H9 (cell line): ENCODE measurements at regions not wholly inside any gene's neighbourhood (a gene's known extent, or its start where the extent isn't known, plus 50 kb on each side); places are given as distances from the start of the nearest gene placed in this dataset.

Experiments
- DNase-seq: peaks from one replicate; pipeline ENCODE4 v3.0.0-alpha.2; 2017
- H2AFZ ChIP-seq: one replicate; pipeline ENCODE4 v1.6.1; 2013; ENCODE audit warnings: mild to moderate bottlenecking, low read length, control low read depth, moderate library complexity
- H2AK5ac ChIP-seq: 2 replicates; pipeline ENCODE4 v1.6.1; 2013; ENCODE audit warnings: low read length, control low read depth, mixed read lengths; ENCODE audit not compliant: insufficient read length
- H2BK120ac ChIP-seq: one replicate; pipeline ENCODE4 v1.6.1; 2013; ENCODE audit warnings: low read depth, mild to moderate bottlenecking, low read length, control low read depth, inconsistent platforms; ENCODE audit not compliant: poor library complexity, severe bottlenecking
- H2BK12ac ChIP-seq: 2 replicates; pipeline ENCODE4 v1.6.1; 2013; ENCODE audit warnings: low read length, control low read depth, mixed read lengths, low read depth; ENCODE audit not compliant: insufficient read length
- H2BK15ac ChIP-seq: 2 replicates; pipeline ENCODE4 v1.6.1; 2013; ENCODE audit warnings: low read depth, low read length, control low read depth
- H2BK20ac ChIP-seq: one replicate; pipeline ENCODE4 v1.6.1; 2013; ENCODE audit warnings: low read depth, mild to moderate bottlenecking, low read length, control low read depth, inconsistent platforms; ENCODE audit not compliant: poor library complexity, severe bottlenecking
- H2BK5ac ChIP-seq: 2 replicates; pipeline ENCODE4 v1.6.1; 2013; ENCODE audit warnings: low read length, control low read depth, mixed read lengths; ENCODE audit not compliant: insufficient read length
- H3K14ac ChIP-seq: 2 replicates; pipeline ENCODE4 v1.6.1; 2013; ENCODE audit warnings: low read length, control low read depth; ENCODE audit not compliant: insufficient read depth
- H3K18ac ChIP-seq: 2 replicates; pipeline ENCODE4 v1.6.1; 2013; ENCODE audit warnings: low read depth, mild to moderate bottlenecking, mixed read lengths, low read length, control low read depth; ENCODE audit not compliant: insufficient read length
- H3K23ac ChIP-seq: 2 replicates; pipeline ENCODE4 v1.6.1; 2013; ENCODE audit warnings: low read length, control low read depth, mixed read lengths, low read depth; ENCODE audit not compliant: insufficient read length
- H3K23me2 ChIP-seq: 2 replicates; pipeline ENCODE4 v1.6.1; 2013; ENCODE audit warnings: low read depth, mild to moderate bottlenecking, mixed read lengths, low read length, control low read depth; ENCODE audit not compliant: insufficient read length, poor library complexity, severe bottlenecking
- H3K27ac ChIP-seq: 2 replicates; pipeline ENCODE4 v1.5.1; 2013; ENCODE audit warnings: low read length, control low read depth, mixed read lengths, low read depth; ENCODE audit not compliant: insufficient read length
- H3K27me3 ChIP-seq: 2 replicates; pipeline ENCODE4 v1.6.1; 2013; ENCODE audit warnings: low read length, control low read depth, inconsistent platforms; ENCODE audit not compliant: insufficient read depth
- H3K4ac ChIP-seq: 2 replicates; pipeline ENCODE4 v1.6.1; 2013; ENCODE audit warnings: low read depth, mild to moderate bottlenecking, control low read depth, inconsistent platforms, low read length, moderate library complexity
- H3K4me1 ChIP-seq: 2 replicates; pipeline ENCODE4 v1.6.1; 2013; ENCODE audit warnings: low read length, control low read depth, inconsistent platforms; ENCODE audit not compliant: insufficient read depth
- H3K4me2 ChIP-seq: 2 replicates; pipeline ENCODE4 v1.6.1; 2013; ENCODE audit warnings: low read length, control low read depth, mixed read lengths; ENCODE audit not compliant: insufficient read length, insufficient read depth
- H3K56ac ChIP-seq: 2 replicates; pipeline ENCODE4 v1.6.1; 2013; ENCODE audit warnings: low read depth, mild to moderate bottlenecking, mixed read lengths, low read length, control low read depth; ENCODE audit not compliant: insufficient read length
- H3K79me1 ChIP-seq: 2 replicates; pipeline ENCODE4 v1.6.1; 2013; ENCODE audit warnings: low read depth, mild to moderate bottlenecking, moderate library complexity, low read length, control low read depth, inconsistent platforms; ENCODE audit not compliant: insufficient read depth, poor library complexity, severe bottlenecking
- H3K79me2 ChIP-seq: 2 replicates; pipeline ENCODE4 v1.6.1; 2013; ENCODE audit warnings: low read length, control low read depth, inconsistent platforms; ENCODE audit not compliant: insufficient read depth
- H3K9ac ChIP-seq: 2 replicates; pipeline ENCODE4 v1.6.1; 2013; ENCODE audit warnings: low read length, control low read depth, mixed read lengths; ENCODE audit not compliant: insufficient read length; ENCODE audit errors: extremely low read depth
- H3K9me3 ChIP-seq: one replicate; pipeline ENCODE4 v1.6.1; 2013; ENCODE audit warnings: low read depth, low read length, inconsistent platforms; ENCODE audit not compliant: control insufficient read depth
- H3T11ph ChIP-seq: one replicate; pipeline ENCODE4 v1.6.1; 2013; ENCODE audit warnings: mild to moderate bottlenecking, low read length, control low read depth, inconsistent platforms
- H4K20me1 ChIP-seq: one replicate; pipeline ENCODE4 v1.6.1; 2013; ENCODE audit not compliant: control insufficient read depth, insufficient read length, insufficient read depth
- H4K5ac ChIP-seq: 2 replicates; pipeline ENCODE4 v1.6.1; 2013; ENCODE audit warnings: low read depth, mild to moderate bottlenecking, mixed read lengths, low read length, control low read depth; ENCODE audit not compliant: insufficient read length
- H4K8ac ChIP-seq: replicated peaks from 2 replicates; pipeline ENCODE4 v1.6.1; 2013; ENCODE audit warnings: low read length, control low read depth, mixed read lengths, low read depth; ENCODE audit not compliant: insufficient read length
- H4K91ac ChIP-seq: 2 replicates; pipeline ENCODE4 v1.6.1; 2013; ENCODE audit warnings: low read depth, mild to moderate bottlenecking, moderate library complexity, mixed read lengths, low read length, control low read depth; ENCODE audit not compliant: insufficient read length
- H3K27ac Mint-ChIP-seq, 3 experiments: 2 replicates in 2 of 3; 3 replicates in 1 of 3; pipeline ENCODE4 v1.8.0; 2020 to 2021; ENCODE audit warnings: mixed read lengths in 3 of 3, mild to moderate bottlenecking in 1 of 3, moderate library complexity in 1 of 3
- H3K27me3 Mint-ChIP-seq: 2 replicates; pipeline ENCODE4 v1.8.0; 2021; ENCODE audit warnings: low read depth, mild to moderate bottlenecking, moderate library complexity, mixed read lengths
- H3K36me3 Mint-ChIP-seq, 3 experiments: 2 replicates in 2 of 3; 3 replicates in 1 of 3; pipeline ENCODE4 v1.8.0; 2020 to 2021; ENCODE audit warnings: low read depth in 3 of 3, mixed read lengths in 3 of 3; ENCODE audit not compliant: insufficient read depth in 1 of 3
- H3K4me1 Mint-ChIP-seq, 2 experiments: 2 replicates each; pipeline ENCODE4 v1.8.0; 2020; ENCODE audit warnings: mixed read lengths in 2 of 2
- H3K4me3 Mint-ChIP-seq, 2 experiments: 2 replicates in 1 of 2; 3 replicates in 1 of 2; pipeline ENCODE4 v1.8.0; 2020 to 2021; ENCODE audit warnings: mild to moderate bottlenecking in 2 of 2, mixed read lengths in 2 of 2, moderate library complexity in 1 of 2
- H3K9me3 Mint-ChIP-seq, 2 experiments: 2 replicates in 1 of 2; 3 replicates in 1 of 2; pipeline ENCODE4 v1.8.0; 2020; ENCODE audit warnings: mild to moderate bottlenecking in 2 of 2, mixed read lengths in 2 of 2, moderate library complexity in 1 of 2
- CTCF ChIP-seq: fragments of 200-600 bp; sonication (generic); conservative IDR thresholded peaks from 3 replicates; pipeline ENCODE4 v1.8.0; 2021; ENCODE audit warnings: antibody characterized with exemption, mild to moderate bottlenecking
- WGBS: extraction: QIAGEN DNeasy Blood & Tissue Kit; methylation state at CpG from one replicate; pipeline ENCODE4 v1.1.7; 2013; ENCODE audit warnings: missing lambda C conversion rate, low lambda C conversion rate, mixed read lengths; ENCODE audit not compliant: insufficient read length; ENCODE audit errors: extremely low coverage; 5-methylcytosine and 5-hydroxymethylcytosine counted together

GRCh38 chr14:76698631-76699030 lies 62.6 kb upstream of the VASH1 start:
- no peaks in the 10 kb centered on the region for H3K79me1 ChIP-seq
- H3K14ac ChIP-seq = no peak overlapping the region
- H2AK5ac ChIP-seq = no peak overlapping the region
- H3K27ac ChIP-seq = no peak overlapping the region
- no peak overlapping the region for H4K5ac ChIP-seq
- H4K8ac ChIP-seq = no peak overlapping the region
- H2BK20ac ChIP-seq = no peak overlapping the region
- H3T11ph ChIP-seq = no peak overlapping the region
- H4K91ac ChIP-seq = no peak overlapping the region
- H3K9me3 ChIP-seq = no peaks in the 10 kb centered on the region
- H3K27me3 ChIP-seq = no peaks in the 10 kb centered on the region
- Mint-ChIP-seq H3K4me1 (no peaks in the 10 kb centered on the region; a peak in 1 of 4 replicates), H3K27me3 (peaks cover 3% of the 10 kb centered on the region; the same call in 1 of the 2 replicates), H3K9me3 (no peaks in the 10 kb centered on the region), H3K4me3 (no peak overlapping the region), H3K27ac (no peak overlapping the region), H3K36me3 (no peaks in the 10 kb centered on the region)
- H2AFZ ChIP-seq = no peak overlapping the region
- no peak overlapping the region for H3K23ac ChIP-seq
- no peak overlapping the region for H3K18ac ChIP-seq
- H2BK12ac ChIP-seq = no peak overlapping the region
- no peaks in the 10 kb centered on the region for H3K23me2 ChIP-seq
- H2BK5ac ChIP-seq = no peak overlapping the region
- H3K4me2 ChIP-seq = no peak overlapping the region
- no CpG with 5 or more reads among the region's 3 CpGs for WGBS
- no peak overlapping the region for H3K9ac ChIP-seq
- H3K79me2 ChIP-seq = no peaks in the 10 kb centered on the region
- DNase-seq = no peak
- no peak overlapping the region for H2BK15ac ChIP-seq
- no peak overlapping the region for H3K56ac ChIP-seq
- no peak overlapping the region for H2BK120ac ChIP-seq
- no peak for TF ChIP-seq CTCF
- no peaks in the 10 kb centered on the region for H4K20me1 ChIP-seq
- no peaks in the 10 kb centered on the region for H3K4me1 ChIP-seq
- no peak overlapping the region for H3K4ac ChIP-seq
